PC-3 (cell line): ENCODE measurements at regions not wholly inside any gene's neighbourhood (a gene's known extent, or its start where the extent isn't known, plus 50 kb on each side); places are given as distances from the start of the nearest gene placed in this dataset.

Source experiments
- ATAC-seq: fragments of 200-7000 bp; cut with Tn5 transposase; 2 replicates; pipeline ENCODE4 v1.9.1; 2020; ENCODE audit warnings: mild to moderate bottlenecking, moderate library complexity
- BruUV-seq: library from RNA; stranded (reverse); fragments of 400-500 nt; replicated peaks from 2 replicates; lab custom pipeline; 2021; lab: Mats Ljungman, UMichigan
- CTCF ChIA-PET: fragments of 300-600 bp; sonication (Branson Sonifier 250); formaldehyde crosslinking; loops from one replicate; lab custom pipeline; 2022; ENCODE audit warnings: antibody characterized with exemption; lab: Charles Lee
- POLR2A ChIA-PET: fragments of 300-600 bp; sonication (Branson Sonifier 250); formaldehyde crosslinking; loops from one replicate; lab custom pipeline; 2022; ENCODE audit warnings: antibody characterized with exemption; ENCODE audit not compliant: unreplicated experiment; lab: Charles Lee
- DNase-seq: peaks from one replicate; pipeline ENCODE4 v3.0.0-alpha.2; 2015
- H2AFZ ChIP-seq: fragments of 300-600 bp; sonication (generic); 2 replicates; pipeline ENCODE4 v1.6.0; 2016; ENCODE audit warnings: antibody characterized with exemption, low read length
- H3F3A ChIP-seq: fragments of 300-600 bp; sonication (generic); one replicate; pipeline ENCODE4 v1.6.0; 2017; ENCODE audit warnings: antibody characterized with exemption, low read length, control low read depth, mild to moderate bottlenecking; ENCODE audit not compliant: unreplicated experiment
- H3K27ac ChIP-seq: fragments of 300-600 bp; sonication (generic); 2 replicates; pipeline ENCODE4 v1.5.1; 2016; ENCODE audit warnings: mild to moderate bottlenecking, low read length
- H3K27me3 ChIP-seq: fragments of 300-600 bp; sonication (generic); 2 replicates; pipeline ENCODE4 v1.6.1; 2016; ENCODE audit warnings: low read length, mixed read lengths
- H3K36me3 ChIP-seq: fragments of 300-600 bp; sonication (generic); 2 replicates; pipeline ENCODE4 v1.6.1; 2016; ENCODE audit warnings: low read depth, mixed run types, low read length, mixed read lengths
- H3K4me1 ChIP-seq: fragments of 300-600 bp; sonication (generic); 2 replicates; pipeline ENCODE4 v1.5.1; 2016; ENCODE audit warnings: low read length; ENCODE audit not compliant: insufficient read depth
- H3K4me2 ChIP-seq: fragments of 300-600 bp; sonication (generic); 2 replicates; pipeline ENCODE4 v1.6.0; 2016; ENCODE audit warnings: low read length
- H3K4me3 ChIP-seq: fragments of 300-600 bp; sonication (generic); 2 replicates; pipeline ENCODE4 v1.5.1; 2016; ENCODE audit warnings: mild to moderate bottlenecking, low read length, mixed read lengths
- H3K79me2 ChIP-seq: fragments of 300-600 bp; sonication (generic); 2 replicates; pipeline ENCODE4 v1.6.1; 2017; ENCODE audit warnings: low read length, mixed read lengths
- H3K9ac ChIP-seq: fragments of 300-600 bp; sonication (generic); 2 replicates; pipeline ENCODE4 v1.6.0; 2016; ENCODE audit warnings: mild to moderate bottlenecking, low read length
- H3K9me2 ChIP-seq: fragments of 300-600 bp; sonication (generic); replicated peaks from 2 replicates; pipeline ENCODE4 v1.6.1; 2016; ENCODE audit warnings: mixed run types, low read length, mixed read lengths
- H3K9me3 ChIP-seq: fragments of 300-600 bp; sonication (generic); 2 replicates; pipeline ENCODE4 v1.6.1; 2016; ENCODE audit warnings: low read length, mixed read lengths
- H4K20me1 ChIP-seq: fragments of 300-600 bp; sonication (generic); 2 replicates; pipeline ENCODE4 v1.6.1; 2016; ENCODE audit warnings: low read length, mixed read lengths
- CTCF ChIP-seq: fragments of 300-600 bp; sonication (generic); conservative IDR thresholded peaks from 2 replicates; pipeline ENCODE4 v1.5.1; 2017; ENCODE audit warnings: antibody characterized with exemption, low read depth, mild to moderate bottlenecking, low read length
- EZH2 ChIP-seq: fragments of 300-600 bp; sonication (generic); IDR thresholded peaks from one replicate; pipeline ENCODE4 v1.6.1; 2017; ENCODE audit warnings: antibody characterized with exemption, mild to moderate bottlenecking, low read length; ENCODE audit not compliant: unreplicated experiment
- EZH2phosphoT487 ChIP-seq: fragments of 300-600 bp; sonication (generic); IDR thresholded peaks from 2 replicates; pipeline ENCODE4 v1.6.1; 2018; ENCODE audit warnings: mild to moderate bottlenecking, antibody characterized with exemption, low read length, borderline replicate concordance
- intact Hi-C: fragments of 100-400 bp; cut with micrococcal nuclease; formaldehyde crosslinking; loops from 2 replicates; pipeline ENCODE4 v1.9.0; 2023

GRCh38 chr2:217096474-217097225, 236.8 kb upstream of the TNP1 start:
- Histone ChIP-seq H3K4me1 (peaks cover 12% of the 10 kb centered on the region), H3K4me3 (no peak overlapping the region), H3K9me3 (no peaks in the 10 kb centered on the region), H3K9ac (no peak overlapping the region), H3K27ac (no peak overlapping the region), H3K36me3 (no peaks in the 10 kb centered on the region), H3K4me2 (no peak overlapping the region), H3K27me3 (no peaks in the 10 kb centered on the region), H3F3A (no peaks in the 10 kb centered on the region), H2AFZ (no peak overlapping the region), H3K9me2 (no peaks in the 10 kb centered on the region), H3K79me2 (no peaks in the 10 kb centered on the region), H4K20me1 (no peaks in the 10 kb centered on the region)
- no peak for ATAC-seq
- ChIA-PET POLR2A (no interaction called here), CTCF (no interaction called here)
- DNase-seq = no peak
- BruUV-seq = no TSS peak
- TF ChIP-seq EZH2 = no peak
- no peak for TF ChIP-seq EZH2phosphoT487
- no peak for TF ChIP-seq CTCF
- intact Hi-C loops = no loop called here

- H3K4me2 ChIP-seq = no peak overlapping the region
- intact Hi-C loops = no loop called here
- H3K9me2 ChIP-seq = no peaks in the 10 kb centered on the region
- no peaks in the 10 kb centered on the region for H4K20me1 ChIP-seq
- TF ChIP-seq CTCF (no peak), EZH2phosphoT487 (no peak), EZH2 (no peak)
- no peak overlapping the region for H3K27ac ChIP-seq
- no TSS peak for BruUV-seq
- no peaks in the 10 kb centered on the region for H3F3A ChIP-seq
- H3K9me3 ChIP-seq = no peaks in the 10 kb centered on the region
- ChIA-PET CTCF (no interaction called here), POLR2A (no interaction called here)
- H3K4me1 ChIP-seq = peaks cover 12% of the 10 kb centered on the region
- no peak overlapping the region for H3K9ac ChIP-seq
- H3K4me3 ChIP-seq = no peak overlapping the region
- H3K27me3 ChIP-seq = no peaks in the 10 kb centered on the region
- H3K79me2 ChIP-seq = no peaks in the 10 kb centered on the region
- ATAC-seq (peak; percentile 71), DNase-seq (peak; percentile 53)
- H3K36me3 ChIP-seq = no peaks in the 10 kb centered on the region
- H2AFZ ChIP-seq = 0 out of 2 replicates have a peak overlapping the region, but pooled peaks have one; percentile 15
Measured at GRCh38 chr2:217095511-217096205, 235.8 kb upstream of the TNP1 start.
